ENCODE measurements at regions not wholly inside any gene's neighbourhood (a gene's known extent, or its start where the extent isn't known, plus 50 kb on each side); places are given as distances from the start of the nearest gene placed in this dataset.
"Not testable (repeated sequence)": the region's sequence is repeated elsewhere in the genome, so short reads cannot be mapped to it uniquely, and the experiment has no call there.

DNA sequence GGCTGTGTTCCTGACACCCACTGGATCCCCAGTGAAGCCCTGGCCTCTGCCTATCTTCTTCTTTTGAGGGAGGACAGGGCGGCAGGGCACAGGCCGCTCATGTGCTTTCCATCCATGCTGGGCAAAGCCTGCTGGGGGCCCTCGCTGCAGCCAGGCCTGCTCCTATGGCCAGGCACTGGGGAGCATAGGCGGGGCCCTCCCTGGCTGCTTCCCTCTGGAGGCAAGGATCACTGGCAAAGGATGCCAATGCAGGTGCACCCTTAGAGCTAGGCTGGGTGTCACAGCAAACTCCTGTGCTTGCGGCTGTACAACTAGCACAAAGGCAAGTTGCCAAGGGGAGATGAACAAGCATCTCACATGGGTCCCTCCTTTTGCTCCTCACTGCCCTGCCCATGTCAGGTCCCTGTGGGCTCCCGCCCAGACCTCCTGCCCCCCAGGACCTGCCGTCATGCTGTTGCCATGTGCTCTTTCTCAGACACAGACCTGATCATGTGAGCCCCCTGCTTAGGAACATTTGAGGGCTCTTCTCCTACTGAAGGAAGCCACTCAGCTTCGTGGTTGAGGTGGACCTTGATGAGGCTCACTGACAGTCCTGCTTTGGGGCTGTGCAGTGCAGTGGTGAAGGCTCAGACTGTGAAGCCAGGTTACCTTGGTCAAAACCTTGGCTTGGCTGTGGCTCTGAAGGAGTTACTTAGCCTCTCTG lies 393.6 kb downstream of the PTPRU start:
- no peak for DNase-seq

DNA sequence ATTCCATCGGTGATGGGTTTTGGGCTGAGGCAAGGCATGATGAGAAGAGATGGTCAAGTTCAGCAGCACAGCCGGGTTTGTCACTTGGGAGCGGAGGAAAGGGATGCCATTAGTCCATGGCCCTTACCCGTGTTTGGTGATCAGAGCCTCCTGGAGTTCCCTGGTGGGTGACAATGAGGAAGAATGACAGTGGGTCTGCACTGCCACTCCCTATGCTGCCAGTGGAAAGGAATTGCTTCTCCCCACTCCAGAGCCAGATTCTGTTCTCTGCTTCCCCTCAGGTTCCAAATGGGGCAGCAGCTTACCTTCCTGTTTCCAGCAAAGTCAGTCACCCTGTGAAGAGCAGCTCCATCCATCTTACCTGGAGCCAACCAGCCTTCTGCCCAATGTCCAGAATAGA lies 393.1 kb downstream of the PTPRU start:
- no peak for DNase-seq

DNA sequence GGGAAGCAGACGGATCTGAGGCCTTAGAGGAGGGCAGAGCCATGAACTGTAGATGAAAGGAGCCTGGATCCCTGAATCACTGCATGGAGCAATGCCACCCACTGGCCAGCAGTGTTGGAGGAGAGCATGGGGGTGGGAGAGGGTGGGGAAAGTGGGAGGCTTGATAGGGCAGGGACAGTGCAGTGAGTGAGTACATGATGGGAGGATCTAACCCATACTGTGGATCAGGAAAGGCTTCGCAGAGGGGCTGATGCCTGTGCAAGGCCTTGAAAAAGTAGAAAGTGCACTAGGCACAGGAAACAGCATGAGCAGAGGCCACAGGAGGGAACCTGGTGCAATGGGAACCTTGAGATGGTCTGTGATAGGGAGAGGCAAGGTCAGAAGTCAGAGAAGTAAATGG lies 391.9 kb downstream of the PTPRU start:
- no peak for DNase-seq

DNA sequence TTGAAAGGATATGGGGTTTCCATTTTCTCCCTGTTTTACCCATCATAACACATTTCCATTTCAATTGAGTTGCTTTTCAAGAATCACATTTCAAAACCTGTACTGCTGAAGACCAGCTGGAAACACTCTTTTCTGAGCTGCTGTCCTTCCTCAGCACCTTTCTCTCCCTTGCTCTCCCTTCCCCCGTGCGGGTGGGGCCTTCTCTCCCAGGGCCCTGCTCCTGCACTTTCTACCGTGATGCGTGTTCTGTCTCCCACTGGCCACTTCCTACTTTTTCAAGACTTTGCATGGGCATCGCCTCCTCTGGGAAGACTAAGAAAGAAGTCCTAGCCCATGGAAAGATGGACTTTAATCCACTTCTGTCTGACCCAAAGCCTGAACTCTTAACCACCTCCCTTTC lies 390.4 kb downstream of the PTPRU start:
- DNase-seq: no peak

DNA sequence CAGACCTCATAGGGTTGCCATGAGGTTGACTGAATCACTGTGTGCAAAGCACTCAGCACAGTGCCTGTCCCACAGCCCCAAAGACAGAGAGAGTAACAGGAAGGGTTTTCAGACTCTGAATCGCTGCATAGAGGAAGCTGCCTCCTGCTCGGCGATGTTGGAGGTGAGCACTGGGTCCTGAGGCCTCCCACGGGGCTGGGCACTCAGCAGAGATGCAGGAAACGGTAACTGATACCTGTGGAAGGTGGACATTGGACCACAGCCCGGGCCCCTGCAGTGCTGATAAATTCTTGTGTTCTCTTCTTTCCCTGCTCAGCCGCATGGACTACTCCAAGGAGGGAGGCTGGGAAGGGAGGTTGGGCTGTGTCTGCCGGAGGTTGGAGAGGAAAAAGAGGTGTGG lies 389.7 kb downstream of the PTPRU start:
- no peak for DNase-seq

DNA sequence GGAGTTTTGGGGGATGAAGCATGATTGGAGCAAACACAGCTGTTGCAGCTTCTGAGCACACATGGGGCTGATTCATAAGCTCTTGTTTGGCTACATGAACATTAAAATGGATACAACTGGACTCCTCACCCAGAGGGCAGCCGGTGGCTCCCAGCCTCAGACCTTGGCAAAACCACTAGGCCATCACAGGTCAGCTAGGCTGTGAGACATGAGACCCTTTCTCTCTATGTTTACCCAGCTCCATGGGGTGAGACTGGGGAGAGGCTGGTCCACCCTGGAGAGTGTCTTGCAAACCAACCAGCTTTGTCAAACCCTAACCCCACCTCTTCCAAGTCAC lies 388.7 kb downstream of the PTPRU start:
- DNase-seq: no peak

DNA sequence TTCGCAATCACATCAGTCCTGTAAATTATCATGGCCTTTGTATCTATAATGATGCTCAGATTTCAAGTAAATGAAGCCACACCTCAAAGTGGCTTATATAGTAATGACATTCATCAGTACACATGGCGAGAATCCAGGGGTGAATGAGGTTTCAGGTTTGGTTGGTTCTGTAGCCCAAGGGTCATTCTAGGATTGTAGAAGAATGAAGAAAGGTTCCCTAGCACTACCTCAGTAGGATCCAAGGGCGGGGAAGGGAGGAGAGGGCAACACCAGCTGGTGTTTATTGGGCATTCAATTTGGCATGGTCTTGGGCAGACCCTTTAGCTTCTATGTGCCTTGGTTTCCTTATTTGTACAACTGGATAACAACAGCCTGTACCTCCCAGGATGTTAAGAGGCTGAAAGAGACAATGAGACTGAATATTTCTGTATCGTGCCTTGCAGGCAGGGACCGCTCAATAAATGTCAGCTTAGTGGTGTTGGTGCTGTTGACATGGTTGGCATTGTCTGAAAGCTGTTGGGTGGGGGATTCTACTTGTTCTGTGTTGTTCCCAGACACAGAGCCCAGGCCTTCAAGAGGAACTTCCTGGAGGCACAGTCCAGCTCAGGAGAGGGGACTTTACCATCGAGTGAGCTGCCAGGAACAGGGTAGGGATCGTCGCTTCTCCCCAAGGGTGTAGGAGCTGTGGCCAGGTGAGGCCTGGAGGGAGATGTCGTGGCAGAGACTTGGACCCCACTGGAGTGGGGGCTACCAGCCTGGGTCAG lies 388.2 kb downstream of the PTPRU start:
- no peak for DNase-seq

DNA sequence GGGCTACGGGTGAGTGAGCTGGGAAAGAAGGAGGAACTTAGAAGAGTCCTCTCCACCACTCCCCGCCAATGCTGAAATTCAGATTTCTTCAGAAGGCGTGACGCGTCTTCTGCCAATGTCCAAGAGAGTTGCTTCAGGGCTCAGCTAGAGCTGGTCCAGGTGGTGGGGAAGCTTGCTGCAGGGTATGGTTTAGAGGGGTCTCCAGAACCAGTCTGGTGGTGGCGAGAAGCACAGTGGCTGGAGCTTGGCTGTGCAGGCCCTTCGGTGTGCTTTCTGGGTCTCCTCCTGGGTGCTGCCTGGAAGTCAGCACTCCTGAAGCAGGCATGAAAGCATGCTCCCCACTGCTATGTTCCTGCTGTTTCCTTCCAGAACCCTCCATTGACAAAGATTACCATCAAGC lies 387.2 kb downstream of the PTPRU start:
- no peak for DNase-seq

DNA sequence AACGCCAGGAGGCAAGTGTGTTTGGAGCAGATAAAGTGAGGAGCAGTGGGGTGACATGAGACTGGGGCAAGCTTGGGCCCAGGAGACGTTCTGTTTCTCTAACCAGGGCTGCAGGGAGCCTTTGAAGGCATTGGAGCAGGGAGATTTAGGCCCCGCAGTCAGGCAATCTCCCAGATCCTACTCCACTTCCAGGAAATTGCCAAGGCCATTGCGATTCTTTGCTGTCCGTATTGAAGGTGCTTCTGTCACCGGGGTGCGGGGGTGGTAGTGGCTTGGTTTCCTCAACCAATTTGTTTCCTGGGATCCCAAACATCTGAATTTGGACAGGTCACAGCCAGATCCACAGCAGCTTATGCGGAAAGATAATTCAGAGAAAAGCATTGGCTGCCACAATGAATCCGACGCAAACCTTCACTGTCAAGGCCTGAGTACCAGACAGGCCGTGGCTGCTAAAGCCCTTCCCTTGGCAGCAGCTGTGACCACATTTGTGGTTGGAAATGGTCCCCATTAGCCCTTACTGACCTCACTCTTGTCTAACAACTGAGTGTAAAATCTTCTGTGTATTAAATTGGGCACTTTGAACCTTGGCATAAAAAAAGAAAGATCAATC lies 385.6 kb downstream of the PTPRU start:
- no peak for DNase-seq

DNA sequence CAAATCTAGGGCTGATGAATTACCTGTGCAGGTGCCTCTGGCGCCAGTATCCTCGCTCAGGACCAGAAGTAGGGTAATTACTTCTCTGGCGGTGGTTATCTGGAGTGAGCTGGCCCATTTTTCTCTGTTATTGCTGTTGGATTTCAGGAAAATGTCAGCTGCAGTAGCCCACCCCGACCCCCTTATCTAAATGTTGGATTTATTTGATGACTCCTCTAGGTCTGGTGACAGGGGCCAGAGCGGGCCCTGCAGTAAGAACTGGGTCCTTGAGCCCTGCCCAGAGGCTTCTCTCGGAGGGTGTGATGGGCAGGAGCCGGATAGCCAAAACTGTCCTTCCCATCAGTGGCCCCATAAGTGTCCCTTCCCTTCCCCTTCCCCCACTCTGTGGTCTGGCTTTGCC lies 384.3 kb downstream of the PTPRU start:
- DNase-seq: no peak

DNA sequence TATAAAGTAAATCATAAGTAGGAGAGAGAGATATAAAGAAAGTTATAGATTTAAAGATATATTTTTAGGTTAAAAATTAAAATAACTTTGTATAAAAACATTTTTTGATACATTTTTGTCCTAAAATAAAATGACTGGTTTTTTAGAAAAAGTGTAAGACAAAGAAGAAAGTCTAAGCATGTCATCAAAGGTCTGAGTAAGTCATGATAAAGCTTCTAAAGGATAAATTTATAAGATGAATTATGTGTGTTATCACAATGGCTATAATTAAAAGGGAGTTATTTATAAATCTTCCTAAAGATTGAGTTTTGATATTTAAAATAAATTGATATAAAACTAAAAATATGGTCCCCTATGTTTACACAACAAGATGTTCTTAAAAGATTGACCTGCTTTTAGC lies 370.9 kb downstream of the PTPRU start:
- no peak for DNase-seq

DNA sequence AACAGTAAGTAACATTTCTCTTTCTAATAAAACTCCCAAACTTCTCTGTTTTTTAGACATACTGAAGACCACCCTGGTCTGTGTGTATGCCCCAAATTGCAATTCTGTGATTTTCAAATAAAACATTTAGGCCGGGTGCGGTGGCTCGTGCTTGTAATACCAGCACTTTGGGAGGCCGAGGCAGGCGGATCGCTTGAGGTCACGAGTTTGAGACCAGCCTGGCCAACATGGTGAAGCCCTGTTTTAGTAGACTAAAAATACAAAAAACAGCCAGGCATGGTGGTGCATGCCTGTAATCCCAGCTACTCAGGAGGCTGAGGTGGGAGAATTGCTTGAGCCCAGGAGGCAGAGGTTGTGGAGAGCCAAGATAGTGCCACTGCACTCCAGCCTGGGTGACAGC lies 368.5 kb downstream of the PTPRU start:
- not testable (repeated sequence) for DNase-seq

DNA sequence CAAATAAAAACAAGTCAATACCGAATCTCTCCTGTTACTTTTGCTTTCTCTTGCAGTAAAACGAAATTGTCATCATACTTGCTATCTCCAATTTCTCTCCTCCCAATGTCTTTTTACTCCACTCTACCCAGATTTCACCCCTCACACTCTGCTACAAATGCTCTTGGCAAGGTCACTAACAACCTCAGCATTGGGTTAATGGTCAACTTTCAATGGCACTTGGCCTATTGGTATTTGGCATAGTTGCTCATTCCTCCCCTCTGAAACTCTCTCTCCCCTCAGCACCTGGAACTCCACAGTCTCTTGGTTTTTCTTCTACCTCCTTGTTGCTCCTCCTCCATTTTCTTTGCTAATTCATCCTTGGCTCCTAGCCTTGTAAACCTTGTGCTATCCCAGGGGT lies 367.3 kb downstream of the PTPRU start:
- DNase-seq: no peak

DNA sequence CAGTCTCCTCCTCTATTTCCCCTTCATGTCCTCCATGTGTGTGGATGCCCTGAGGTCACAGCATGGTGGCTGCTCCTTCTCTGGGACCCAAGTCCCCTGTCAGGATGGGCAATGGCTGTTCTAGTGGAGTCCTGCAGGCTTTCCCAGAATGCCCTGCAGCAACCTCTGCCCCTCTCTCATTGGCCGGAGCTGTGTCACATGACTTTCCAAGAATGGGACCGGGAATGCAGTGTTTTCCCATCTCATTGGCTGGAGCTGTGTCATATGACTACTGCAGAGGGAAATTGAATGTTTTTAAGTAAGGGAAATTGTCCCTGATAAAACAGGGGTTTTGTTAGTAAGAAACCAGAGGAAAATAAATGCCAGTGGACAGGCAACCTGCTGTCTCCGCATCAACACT lies 365.9 kb downstream of the PTPRU start:
- DNase-seq: no peak

DNA sequence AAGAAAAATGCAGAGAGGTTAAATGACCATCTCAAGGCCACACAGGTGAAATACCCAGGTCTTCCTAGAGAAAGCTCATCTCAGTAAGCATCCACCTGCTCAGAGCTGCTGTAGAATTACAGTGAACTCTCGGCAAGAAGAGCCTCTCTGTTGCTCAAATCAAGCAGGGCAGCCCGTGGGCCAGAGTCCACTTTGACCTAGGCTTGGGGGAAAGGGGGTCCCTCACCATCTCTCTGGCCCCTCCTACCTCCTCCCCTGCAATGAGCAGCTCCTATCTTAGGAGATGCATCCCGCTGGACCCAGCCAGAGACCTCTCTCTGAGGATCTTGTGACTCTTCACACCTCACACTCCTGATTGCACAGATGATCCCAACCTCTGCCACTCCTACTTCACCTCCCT lies 364.7 kb downstream of the PTPRU start:
- no peak for DNase-seq

DNA sequence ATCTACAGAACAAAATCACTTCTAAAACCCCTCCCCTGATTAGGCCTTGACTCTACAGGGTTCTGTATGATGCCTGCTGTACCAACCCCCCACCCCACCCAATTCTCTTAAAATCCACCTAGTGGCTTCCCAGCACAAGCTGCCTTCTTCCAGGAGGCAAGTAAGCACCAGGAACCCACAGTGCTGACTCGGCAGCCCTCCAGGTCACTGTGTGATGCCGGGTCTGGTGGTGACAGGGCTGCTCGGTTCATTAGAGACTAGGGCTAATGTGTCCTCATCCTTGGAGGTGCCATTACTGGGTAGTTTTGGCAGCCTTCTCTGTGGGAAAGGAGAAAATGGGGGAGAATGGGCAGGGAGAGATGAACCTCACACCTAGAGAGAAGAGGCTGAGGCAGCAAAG lies 363.5 kb downstream of the PTPRU start:
- no peak for DNase-seq

DNA sequence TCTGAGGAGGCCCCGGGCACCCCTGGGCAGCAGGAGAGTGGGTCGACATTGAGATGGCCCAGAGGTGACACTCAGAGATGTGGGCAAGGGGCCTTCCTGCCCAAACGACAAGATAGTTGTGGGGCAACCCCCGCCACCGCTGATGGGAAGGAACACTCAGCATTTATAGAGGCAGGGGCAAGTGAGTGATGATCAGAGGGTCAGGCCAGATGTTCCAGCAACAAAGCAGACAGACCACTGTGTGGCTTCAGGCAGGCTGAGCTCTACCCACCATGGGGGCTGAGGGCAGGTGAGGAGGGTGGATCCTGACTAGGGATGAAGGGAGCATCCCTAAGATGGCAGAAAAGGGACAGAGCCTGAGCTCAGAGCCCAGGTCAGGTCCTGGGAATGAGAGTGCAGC lies 362.7 kb downstream of the PTPRU start:
- DNase-seq: no peak

DNA sequence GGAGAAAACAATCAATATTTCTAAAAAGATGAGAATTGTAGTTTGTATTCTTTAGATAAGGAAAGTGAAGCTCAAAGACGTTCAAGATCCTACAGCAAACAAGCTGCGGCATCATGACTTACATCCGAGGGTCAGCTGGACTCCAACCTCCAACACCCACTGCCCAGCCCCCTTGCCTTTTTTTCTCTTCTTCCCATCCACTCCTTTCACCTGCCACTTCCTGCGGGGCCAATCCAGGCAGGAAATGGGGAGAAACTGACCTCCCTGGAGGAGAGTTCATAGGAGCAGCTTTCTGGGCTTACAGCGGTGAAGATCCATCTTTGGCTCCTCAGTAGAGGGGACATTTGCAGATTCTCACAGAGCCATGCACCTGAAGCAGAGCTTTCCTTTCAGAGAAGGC lies 361.5 kb downstream of the PTPRU start:
- DNase-seq: no peak

DNA sequence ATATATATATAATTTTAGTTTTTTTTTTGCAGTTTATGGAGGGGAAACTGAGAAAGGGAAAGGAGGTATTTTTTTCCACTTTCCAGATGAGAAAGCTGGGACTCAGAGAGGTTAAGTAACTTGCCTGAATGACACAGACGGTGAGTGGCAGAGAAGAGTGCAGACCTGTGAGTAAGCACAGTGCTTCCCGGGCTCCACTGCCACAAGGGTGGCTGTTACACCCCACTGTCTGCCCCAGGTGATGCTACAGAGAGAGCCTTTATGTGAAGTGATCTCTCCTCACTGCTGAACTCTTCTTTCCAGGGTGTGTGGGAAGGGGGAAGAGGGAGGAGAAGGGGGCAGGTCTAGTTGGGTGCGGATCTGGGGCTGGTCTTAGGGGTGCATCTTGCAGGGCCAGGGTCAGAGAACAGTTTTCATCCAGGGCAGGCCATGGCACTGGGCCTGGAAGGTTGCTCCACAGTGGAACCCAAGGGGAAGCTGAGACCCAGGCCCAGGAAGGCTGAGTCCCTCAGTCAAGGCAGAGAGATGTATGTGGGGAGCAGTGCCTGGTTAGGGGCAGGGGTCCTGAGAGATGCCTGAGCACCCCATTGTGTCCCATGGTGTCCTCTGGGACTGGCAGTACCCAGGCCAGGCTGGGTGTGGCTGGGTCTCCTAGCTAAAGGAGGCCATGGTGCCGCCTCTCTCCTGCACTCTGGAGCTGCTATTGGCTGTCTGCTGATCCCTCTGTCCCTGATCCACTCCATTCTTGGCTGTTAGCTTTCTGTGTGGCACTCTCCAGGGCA lies 357.5 kb downstream of the PTPRU start:
- no peak for DNase-seq

DNA sequence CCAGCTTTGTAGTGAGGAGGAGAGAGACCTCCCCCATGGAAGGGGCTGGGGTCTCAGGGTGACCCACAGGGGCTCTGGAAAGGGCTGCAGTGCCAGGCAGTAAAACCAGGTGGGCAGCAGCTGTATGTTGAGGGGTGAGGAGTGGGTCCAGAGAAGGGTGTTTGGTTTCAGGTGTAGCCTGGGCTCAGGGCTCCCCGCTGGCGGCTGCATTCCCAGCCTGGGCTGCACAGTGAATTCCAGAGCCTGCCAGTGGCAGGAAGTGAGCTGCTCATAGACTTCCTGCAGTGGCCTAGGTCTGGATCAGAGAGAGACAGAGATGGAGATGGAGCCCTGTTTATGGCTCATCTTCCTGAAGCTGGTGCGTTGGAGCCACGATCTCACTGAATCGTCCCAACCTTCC lies 356.4 kb downstream of the PTPRU start:
- no peak for DNase-seq

DNA sequence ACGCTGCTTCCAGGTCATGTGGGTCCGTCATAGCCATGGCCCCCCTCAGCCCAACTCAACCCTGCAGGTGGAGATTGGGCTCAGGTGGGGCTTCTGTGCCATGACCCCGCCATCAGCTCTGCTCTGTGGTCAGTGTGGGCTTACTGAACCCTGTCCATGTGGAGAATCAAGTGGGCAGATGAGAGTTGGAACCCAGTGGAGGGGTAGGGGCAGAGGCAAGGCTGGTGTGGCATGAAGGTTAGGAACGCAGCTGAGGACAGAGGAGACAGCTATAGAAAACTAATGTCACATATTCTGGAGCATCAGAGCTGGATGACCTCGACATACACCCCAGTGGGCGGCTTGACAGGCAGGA lies 355.9 kb downstream of the PTPRU start:
- no peak for DNase-seq

DNA sequence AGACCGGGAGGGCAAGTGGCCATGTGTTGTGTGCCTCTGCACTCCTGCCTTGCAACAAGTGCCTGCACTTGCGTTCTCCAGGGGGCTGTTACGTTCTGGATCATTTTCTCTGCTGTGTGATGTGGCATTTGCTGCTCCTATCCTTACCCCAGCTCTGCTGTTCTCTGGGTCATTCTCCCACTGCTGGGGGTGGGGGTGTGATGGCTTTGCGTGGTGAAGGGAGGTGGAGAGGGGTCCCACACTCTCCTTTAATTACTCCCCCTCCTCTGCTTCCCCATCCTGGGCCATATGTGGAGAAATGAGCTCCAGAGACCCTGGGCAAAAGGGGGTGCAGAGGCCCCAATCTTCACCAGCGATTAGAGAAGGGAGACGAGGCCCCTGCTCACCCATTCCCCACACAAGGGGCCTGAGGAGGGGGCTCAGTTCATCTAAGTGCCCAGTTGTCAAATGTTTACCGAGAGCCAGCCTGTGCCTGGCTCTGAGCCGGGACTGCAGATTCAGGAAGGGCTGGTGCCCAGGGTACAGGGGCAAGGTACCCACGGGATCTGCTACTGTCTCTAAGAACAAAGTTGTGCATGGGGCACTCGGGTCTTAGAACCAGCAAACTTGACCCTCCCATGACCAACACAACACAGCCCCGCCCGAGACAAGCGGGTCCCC lies 355.4 kb downstream of the PTPRU start:
- DNase-seq: no peak

Measured in central memory CD4-positive, alpha-beta T cell (primary cell).